Panc1 (cell line): ENCODE measurements at regions not wholly inside any gene's neighbourhood (a gene's known extent, or its start where the extent isn't known, plus 50 kb on each side); places are given as distances from the start of the nearest gene placed in this dataset.

Experiments
- ATAC-seq: fragments of 200-7000 bp; cut with Tn5 transposase; 2 replicates; pipeline ENCODE4 v1.9.1; 2020; ENCODE audit warnings: mild to moderate bottlenecking, moderate library complexity
- BruUV-seq: library from RNA; stranded (reverse); fragments of 400-500 nt; replicated peaks from 2 replicates; lab custom pipeline; 2021; lab: Mats Ljungman, UMichigan
- CTCF ChIA-PET: fragments of 300-600 bp; sonication (Branson Sonifier 250); formaldehyde crosslinking; loops from one replicate; lab custom pipeline; 2022; ENCODE audit warnings: antibody characterized with exemption; lab: Charles Lee
- POLR2A ChIA-PET: fragments of 300-600 bp; sonication (Branson Sonifier 250); formaldehyde crosslinking; loops from one replicate; lab custom pipeline; 2022; ENCODE audit warnings: antibody characterized with exemption; lab: Charles Lee
- DNase-seq: peaks from one replicate; pipeline ENCODE4 v3.0.0-alpha.2; 2010; ENCODE audit warnings: low read depth, low spot score
- H3K27ac ChIP-seq: 2 replicates; pipeline ENCODE4 v1.5.1; 2011; ENCODE audit warnings: mild to moderate bottlenecking, low read length, inconsistent platforms
- H3K27me3 ChIP-seq: fragments of 200-500 bp; sonication (Bioruptor generic); 2 replicates; pipeline ENCODE4 v1.6.0; 2014; ENCODE audit warnings: low read length, inconsistent platforms; ENCODE audit not compliant: control insufficient read depth, insufficient read depth
- H3K36me3 ChIP-seq: fragments of 200-500 bp; sonication (Bioruptor generic); 2 replicates; pipeline ENCODE4 v1.5.1; 2014; ENCODE audit warnings: inconsistent platforms, mild to moderate bottlenecking, low read length, moderate library complexity; ENCODE audit not compliant: control insufficient read depth, insufficient read depth
- H3K4me1 ChIP-seq: 2 replicates; pipeline ENCODE4 v1.5.1; 2011; ENCODE audit warnings: inconsistent platforms, mild to moderate bottlenecking, low read length, moderate library complexity; ENCODE audit not compliant: control insufficient read depth, insufficient read depth
- H3K4me3 ChIP-seq, 2 experiments: 2 replicates each; pipeline ENCODE4 v1.5.1; 2011 to 2012; ENCODE audit warnings: low read depth in 2 of 2, low read length in 2 of 2, mild to moderate bottlenecking in 2 of 2, inconsistent platforms in 1 of 2, moderate library complexity in 1 of 2
- H3K9me3 ChIP-seq: fragments of 200-500 bp; sonication (Bioruptor generic); 2 replicates; pipeline ENCODE4 v1.5.1; 2014; ENCODE audit warnings: low read depth, mild to moderate bottlenecking, inconsistent platforms, low read length, moderate library complexity; ENCODE audit not compliant: control insufficient read depth, insufficient read depth
- POLR2AphosphoS5 ChIP-seq: IDR thresholded peaks from 2 replicates; pipeline ENCODE4 v1.6.1; 2012; ENCODE audit warnings: mild to moderate bottlenecking, low read depth, low read length, moderate library complexity
- SIN3A ChIP-seq: IDR thresholded peaks from 2 replicates; pipeline ENCODE4 v1.6.1; 2012; ENCODE audit warnings: low read depth, mild to moderate bottlenecking, low read length, moderate library complexity, borderline replicate concordance; ENCODE audit not compliant: insufficient read depth
- TCF7L2 ChIP-seq: IDR thresholded peaks from 2 replicates; pipeline ENCODE4 v1.6.1; 2011; ENCODE audit warnings: mild to moderate bottlenecking, low read depth, low read length, inconsistent platforms
- in situ Hi-C: cut with HindIII; loops from 2 replicates; pipeline ENCODE4 v1.10.0; 2016; ENCODE audit warnings: low sequenced_read_pairs, low pct_unique_long_range_greater_than_20kb
- intact Hi-C: fragments of 100-400 bp; cut with micrococcal nuclease; formaldehyde crosslinking; loops from one replicate; pipeline ENCODE4 v1.10.0; 2022; ENCODE audit not compliant: unreplicated experiment
- TF ChIP-seq, protein P1 (sequence below): fragments of 450-650 bp; IDR thresholded peaks from 2 replicates; pipeline ENCODE4 v1.5.1; 2017; ENCODE audit warnings: mild to moderate bottlenecking
- TF ChIP-seq, protein P2 (sequence below), 2 experiments: IDR thresholded peaks; 2 replicates each; pipeline ENCODE4 v1.6.1; 2011 to 2012; ENCODE audit warnings: low read depth in 2 of 2, control low read depth in 1 of 2, low read length in 1 of 2, mild to moderate bottlenecking in 1 of 2, moderate library complexity in 1 of 2; ENCODE audit not compliant: insufficient read depth in 1 of 2

DNA sequence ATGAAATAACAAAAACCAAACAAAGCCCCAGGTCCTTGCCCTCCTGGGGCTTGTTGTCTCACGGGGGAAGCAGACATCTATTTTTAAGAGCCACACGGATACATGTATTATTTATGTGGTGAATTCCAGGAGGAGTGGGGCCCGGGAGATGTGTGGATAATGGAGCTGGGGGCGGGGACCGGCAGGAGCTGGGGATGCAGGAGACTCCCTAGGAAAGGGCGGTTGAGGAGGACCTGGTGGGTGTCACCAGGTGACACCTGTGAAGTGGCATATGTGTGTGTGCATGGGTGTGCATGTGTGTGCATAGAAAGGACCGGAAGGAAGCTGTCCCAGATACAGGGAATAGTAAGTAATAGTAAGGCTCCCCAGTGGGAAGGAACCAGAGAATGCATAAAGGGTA is 148.9 kb downstream of the URI1 start:
- intact Hi-C loops: no loop called here
- Histone ChIP-seq H3K4me1 (no peaks in the 10 kb centered on the region), H3K27ac (no peak overlapping the region), H3K9me3 (no peaks in the 10 kb centered on the region), H3K36me3 (no peaks in the 10 kb centered on the region), H3K27me3 (0 out of 2 replicates have a peak, but pooled peaks cover 4% of the 10 kb centered on the region), H3K4me3 (no peak overlapping the region)
- TF ChIP-seq SIN3A (no peak), TCF7L2 (no peak), POLR2AphosphoS5 (no peak)
- TF ChIP-seq, protein P1, sequence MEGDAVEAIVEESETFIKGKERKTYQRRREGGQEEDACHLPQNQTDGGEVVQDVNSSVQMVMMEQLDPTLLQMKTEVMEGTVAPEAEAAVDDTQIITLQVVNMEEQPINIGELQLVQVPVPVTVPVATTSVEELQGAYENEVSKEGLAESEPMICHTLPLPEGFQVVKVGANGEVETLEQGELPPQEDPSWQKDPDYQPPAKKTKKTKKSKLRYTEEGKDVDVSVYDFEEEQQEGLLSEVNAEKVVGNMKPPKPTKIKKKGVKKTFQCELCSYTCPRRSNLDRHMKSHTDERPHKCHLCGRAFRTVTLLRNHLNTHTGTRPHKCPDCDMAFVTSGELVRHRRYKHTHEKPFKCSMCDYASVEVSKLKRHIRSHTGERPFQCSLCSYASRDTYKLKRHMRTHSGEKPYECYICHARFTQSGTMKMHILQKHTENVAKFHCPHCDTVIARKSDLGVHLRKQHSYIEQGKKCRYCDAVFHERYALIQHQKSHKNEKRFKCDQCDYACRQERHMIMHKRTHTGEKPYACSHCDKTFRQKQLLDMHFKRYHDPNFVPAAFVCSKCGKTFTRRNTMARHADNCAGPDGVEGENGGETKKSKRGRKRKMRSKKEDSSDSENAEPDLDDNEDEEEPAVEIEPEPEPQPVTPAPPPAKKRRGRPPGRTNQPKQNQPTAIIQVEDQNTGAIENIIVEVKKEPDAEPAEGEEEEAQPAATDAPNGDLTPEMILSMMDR: no peak
- TF ChIP-seq, protein P2, sequence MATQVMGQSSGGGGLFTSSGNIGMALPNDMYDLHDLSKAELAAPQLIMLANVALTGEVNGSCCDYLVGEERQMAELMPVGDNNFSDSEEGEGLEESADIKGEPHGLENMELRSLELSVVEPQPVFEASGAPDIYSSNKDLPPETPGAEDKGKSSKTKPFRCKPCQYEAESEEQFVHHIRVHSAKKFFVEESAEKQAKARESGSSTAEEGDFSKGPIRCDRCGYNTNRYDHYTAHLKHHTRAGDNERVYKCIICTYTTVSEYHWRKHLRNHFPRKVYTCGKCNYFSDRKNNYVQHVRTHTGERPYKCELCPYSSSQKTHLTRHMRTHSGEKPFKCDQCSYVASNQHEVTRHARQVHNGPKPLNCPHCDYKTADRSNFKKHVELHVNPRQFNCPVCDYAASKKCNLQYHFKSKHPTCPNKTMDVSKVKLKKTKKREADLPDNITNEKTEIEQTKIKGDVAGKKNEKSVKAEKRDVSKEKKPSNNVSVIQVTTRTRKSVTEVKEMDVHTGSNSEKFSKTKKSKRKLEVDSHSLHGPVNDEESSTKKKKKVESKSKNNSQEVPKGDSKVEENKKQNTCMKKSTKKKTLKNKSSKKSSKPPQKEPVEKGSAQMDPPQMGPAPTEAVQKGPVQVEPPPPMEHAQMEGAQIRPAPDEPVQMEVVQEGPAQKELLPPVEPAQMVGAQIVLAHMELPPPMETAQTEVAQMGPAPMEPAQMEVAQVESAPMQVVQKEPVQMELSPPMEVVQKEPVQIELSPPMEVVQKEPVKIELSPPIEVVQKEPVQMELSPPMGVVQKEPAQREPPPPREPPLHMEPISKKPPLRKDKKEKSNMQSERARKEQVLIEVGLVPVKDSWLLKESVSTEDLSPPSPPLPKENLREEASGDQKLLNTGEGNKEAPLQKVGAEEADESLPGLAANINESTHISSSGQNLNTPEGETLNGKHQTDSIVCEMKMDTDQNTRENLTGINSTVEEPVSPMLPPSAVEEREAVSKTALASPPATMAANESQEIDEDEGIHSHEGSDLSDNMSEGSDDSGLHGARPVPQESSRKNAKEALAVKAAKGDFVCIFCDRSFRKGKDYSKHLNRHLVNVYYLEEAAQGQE (IDR thresholded peaks at IDR 0.05; ENCODE audit: insufficient read depth in 1 of 2, low read depth in 2 of 2, low read length in 1 of 2): no peak
- POLR2A ChIA-PET: interaction anchor here (0.6 kb wide), 1 partner anchor 22 kb away, joined by 3 read pairs; no protein-coding TSS in a partner anchor
- in situ Hi-C loops: no loop called here
- BruUV-seq: no TSS peak
- DNase-seq: no peak
- ATAC-seq: no peak
- CTCF ChIA-PET: no interaction called here

DNA sequence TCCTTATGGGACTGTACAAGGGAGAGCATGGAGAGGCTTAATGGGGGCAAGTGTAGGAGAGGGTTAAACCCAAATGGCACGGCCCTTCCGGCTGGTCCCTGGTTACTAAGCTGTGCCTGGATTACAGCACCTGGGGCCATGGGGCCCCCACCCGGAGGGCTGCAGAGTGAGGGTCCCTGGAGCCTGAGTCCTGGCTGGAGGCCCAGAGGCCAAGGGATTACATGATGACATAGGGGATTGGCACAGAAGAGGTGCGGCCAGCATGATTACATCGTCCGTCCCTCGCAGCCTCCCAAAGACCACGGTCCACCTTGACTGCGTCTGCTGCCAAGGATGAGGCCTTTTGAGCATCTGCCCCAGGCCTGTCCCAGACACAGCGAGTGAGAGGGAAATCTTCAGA is 149.4 kb downstream of the URI1 start:
- Histone ChIP-seq H3K4me3 (no peak overlapping the region), H3K9me3 (no peaks in the 10 kb centered on the region), H3K4me1 (no peaks in the 10 kb centered on the region), H3K36me3 (no peaks in the 10 kb centered on the region), H3K27ac (no peak overlapping the region), H3K27me3 (0 out of 2 replicates have a peak, but pooled peaks cover 4% of the 10 kb centered on the region)
- intact Hi-C loops: no loop called here
- no TSS peak for BruUV-seq
- in situ Hi-C loops: no loop called here
- ChIA-PET POLR2A (no interaction called here), CTCF (no interaction called here)
- no peak for ATAC-seq
- DNase-seq: no peak
- TF ChIP-seq TCF7L2 (no peak), POLR2AphosphoS5 (no peak), SIN3A (no peak)
- TF ChIP-seq, protein P1: no peak
- TF ChIP-seq, protein P2 (IDR thresholded peaks at IDR 0.05; ENCODE audit: insufficient read depth in 1 of 2, low read depth in 2 of 2, low read length in 1 of 2): no peak
